Hepatocyte (in vitro differentiated cells): ENCODE measurements at regions not wholly inside any gene's neighbourhood (a gene's known extent, or its start where the extent isn't known, plus 50 kb on each side); places are given as distances from the start of the nearest gene placed in this dataset.

Source experiments
- CTCF ChIP-seq: fragments of 200-600 bp; sonication (generic); IDR thresholded peaks from 2 replicates; pipeline ENCODE4 v1.5.1; 2016; ENCODE audit warnings: antibody characterized with exemption, mild to moderate bottlenecking; ENCODE audit not compliant: poor library complexity
- EZH2 ChIP-seq: fragments of 200-600 bp; sonication (generic); IDR thresholded peaks from 2 replicates; pipeline ENCODE4 v1.6.1; 2016; ENCODE audit warnings: antibody characterized with exemption, mild to moderate bottlenecking, borderline replicate concordance
- EZH2phosphoT487 ChIP-seq: fragments of 200-600 bp; sonication (generic); IDR thresholded peaks from one replicate; pipeline ENCODE4 v1.6.1; 2018; ENCODE audit warnings: antibody characterized with exemption, mild to moderate bottlenecking, low read depth, moderate library complexity; ENCODE audit not compliant: unreplicated experiment, severe bottlenecking

- no peak for TF ChIP-seq CTCF
- no peak for TF ChIP-seq EZH2
- no peak for TF ChIP-seq EZH2phosphoT487
These were observed 96.0 kb upstream of the FHL2 start for GRCh38 chr2:105494683-105495425.
